ENCODE measurements at regions not wholly inside any gene's neighbourhood (a gene's known extent, or its start where the extent isn't known, plus 50 kb on each side); places are given as distances from the start of the nearest gene placed in this dataset.

- H3K27ac ChIP-seq (ENCODE audit: low read depth, low read length): no peak overlapping the region
- H3K23ac ChIP-seq (ENCODE audit: insufficient read length): no peak overlapping the region
- CTCF ChIA-PET (ENCODE audit: partially characterized antibody): interaction anchor here (0.6 to 3.0 kb wide), 4 partner anchors 9 to 163 kb away, joined by 3 to 16 read pairs (median 3); no protein-coding TSS in a partner anchor
- no peak overlapping the region for H3K4me2 ChIP-seq (ENCODE audit: insufficient read depth in 1 of 2, low read depth in 2 of 2, low read length in 2 of 2)
- no peak overlapping the region for H3K9ac ChIP-seq (replicated peaks in 1 of 4; ENCODE audit: extremely low read depth in 1 of 4, low read depth in 3 of 4, low read length in 3 of 4)
- H4K5ac ChIP-seq (ENCODE audit: insufficient read length, low read depth, low read length): no peak overlapping the region
- TF ChIP-seq CTCF (IDR thresholded peaks at IDR 0.05; ENCODE audit: control extremely low read depth in 1 of 3, insufficient read depth in 1 of 3, low read depth in 1 of 3, low read length in 3 of 3): peak in 2 of 3 experiments; percentile 14 to 17; a peak in 2 of 4 replicates
- TF ChIP-seq RAD21 (IDR thresholded peaks at IDR 0.05 in 1 of 2, conservative IDR thresholded peaks at IDR 0.05 in 1 of 2; ENCODE audit: low read depth in 2 of 2, low read length in 2 of 2): peak; percentile 28 to 60; a peak in 3 of 4 replicates
- TF ChIP-seq CHD2 (IDR thresholded peaks at IDR 0.05; ENCODE audit: low read length): no peak
- H4K8ac ChIP-seq (ENCODE audit: extremely low read depth, insufficient read depth, low read length): no peak overlapping the region
- no peak overlapping the region for H3K14ac ChIP-seq (ENCODE audit: insufficient read length)
- H3K23me2 ChIP-seq (ENCODE audit: low read depth, low read length): no peaks in the 10 kb centered on the region
- H4K20me1 ChIP-seq (replicated peaks in 1 of 2; ENCODE audit: control insufficient read depth in 1 of 2, insufficient read depth in 2 of 2, low read length in 2 of 2): no peaks in the 10 kb centered on the region
- peaks cover 0 to 3% (median 0%) of the 10 kb centered on the region in 4 experiments; a peak in 3 of 7 replicates for H3K4me1 ChIP-seq (replicated peaks in 1 of 4; ENCODE audit: control insufficient read depth in 3 of 4, insufficient read depth in 4 of 4, low read length in 3 of 4)
- no peak overlapping the region for H4K91ac ChIP-seq (replicated peaks; ENCODE audit: insufficient read length, low read length)
- no peak overlapping the region for H2BK5ac ChIP-seq (ENCODE audit: low read depth, low read length)
- no peaks in the 10 kb centered on the region for H3K36me3 ChIP-seq (ENCODE audit: control insufficient read depth in 2 of 4, insufficient read depth in 4 of 4, low read length in 3 of 4)
- no peak overlapping the region for H3K18ac ChIP-seq (ENCODE audit: extremely low read depth, low read length)
- no peak overlapping the region for H3K4ac ChIP-seq (replicated peaks; ENCODE audit: insufficient read length, low read depth, low read length)
- no peak overlapping the region for H2AK5ac ChIP-seq (ENCODE audit: low read depth, low read length)
- no peak overlapping the region for H2AFZ ChIP-seq (ENCODE audit: low read length)
- H3K56ac ChIP-seq (replicated peaks; ENCODE audit: insufficient read length, low read depth, low read length): no peak overlapping the region
- no peak overlapping the region for H2BK12ac ChIP-seq (ENCODE audit: low read depth, low read length)
- 70% methylated on average over 5 of the region's 5 CpGs; no CpG with 5 or more reads in 1 of the 2 experiments for WGBS, 2 experiments (ENCODE audit: extremely low coverage in 1 of 2, insufficient coverage in 1 of 2, insufficient read length in 1 of 2, insufficient replicate concordance in 2 of 2, low coverage in 1 of 2, low lambda C conversion rate in 2 of 2, missing lambda C conversion rate in 1 of 2)
- H2BK15ac ChIP-seq (ENCODE audit: low read length): no peak overlapping the region
- H3K27me3 ChIP-seq (replicated peaks in 1 of 4; ENCODE audit: control insufficient read depth in 3 of 4, extremely low read depth in 1 of 4, insufficient read depth in 3 of 4, low read length in 3 of 4): no peaks in the 10 kb centered on the region; a peak in 1 of 7 replicates
- H2BK20ac ChIP-seq (ENCODE audit: low read length): no peak overlapping the region
- no peaks in the 10 kb centered on the region for H3K79me2 ChIP-seq (ENCODE audit: control insufficient read depth in 1 of 2, insufficient read depth in 2 of 2, low read length in 2 of 2)
- no peaks in the 10 kb centered on the region for H3K9me3 ChIP-seq (ENCODE audit: insufficient read depth in 2 of 2, low read depth in 1 of 2, low read length in 1 of 2)
- no peak overlapping the region for H3K4me3 ChIP-seq (ENCODE audit: extremely low read depth in 1 of 4, insufficient read depth in 2 of 4, low read depth in 3 of 4, low read length in 4 of 4)
- DNase-seq (ENCODE audit: low read depth in 1 of 2, low spot score in 2 of 2): no peak
- H2BK120ac ChIP-seq (replicated peaks; ENCODE audit: low read depth, low read length): no peak overlapping the region
- POLR2A ChIA-PET (ENCODE audit: partially characterized antibody): no interaction called here
- H3K79me1 ChIP-seq (ENCODE audit: low read depth, low read length): no peaks in the 10 kb centered on the region
- FAIRE-seq: peak; percentile 71
These were observed 104.9 kb upstream of the NDUFV2 start for GRCh38 chr18:8997634-8998033.

Data from H1 (cell line).